CD8-positive, alpha-beta memory T cell (primary cell): ENCODE measurements at regions not wholly inside any gene's neighbourhood (a gene's known extent, or its start where the extent isn't known, plus 50 kb on each side); places are given as distances from the start of the nearest gene placed in this dataset.

Source experiments
- CTCF ChIA-PET: fragments of 350-600 bp; sonication (Branson Sonifier 250); formaldehyde crosslinking; loops from one replicate; lab custom pipeline; 2021; ENCODE audit warnings: antibody characterized with exemption; lab: Charles Lee
- POLR2A ChIA-PET: fragments of 350-600 bp; sonication (Branson Sonifier 250); formaldehyde crosslinking; loops from one replicate; lab custom pipeline; 2021; ENCODE audit warnings: antibody characterized with exemption; lab: Charles Lee
- DNase-seq, 5 donors: peaks; one replicate each; pipeline versions ENCODE4 v3.0.0 to v3.0.0-alpha.2; 2020 to 2022; ENCODE audit warnings: mixed read lengths in 1 of 5
- H3K27ac ChIP-seq: one replicate; pipeline ENCODE4 v1.7.0; 2013; ENCODE audit warnings: low read depth, mild to moderate bottlenecking, low read length, moderate library complexity
- H3K27me3 ChIP-seq: 2 replicates; pipeline ENCODE4 v1.7.0; 2013; ENCODE audit warnings: low read length, mild to moderate bottlenecking; ENCODE audit not compliant: insufficient read depth, poor library complexity, severe bottlenecking
- H3K36me3 ChIP-seq: 2 replicates; pipeline ENCODE4 v1.7.0; 2013; ENCODE audit warnings: mild to moderate bottlenecking, low read length, moderate library complexity; ENCODE audit not compliant: insufficient read depth
- H3K4me1 ChIP-seq: 2 replicates; pipeline ENCODE4 v1.7.0; 2013; ENCODE audit warnings: mild to moderate bottlenecking, low read length, moderate library complexity; ENCODE audit not compliant: insufficient read depth
- H3K4me3 ChIP-seq: 2 replicates; pipeline ENCODE4 v1.7.0; 2013; ENCODE audit warnings: mild to moderate bottlenecking, low read length
- H3K9me3 ChIP-seq: 2 replicates; pipeline ENCODE4 v1.7.0; 2013; ENCODE audit warnings: mild to moderate bottlenecking, low read length
- H3K27ac Mint-ChIP-seq, 8 donors: one replicate each; pipeline ENCODE4 v1.8.0; 2020 to 2021; ENCODE audit warnings: mixed read lengths in 8 of 8, mild to moderate bottlenecking in 6 of 8, inconsistent platforms in 3 of 8, moderate library complexity in 3 of 8
- H3K27me3 Mint-ChIP-seq, 2 donors: one replicate each; pipeline ENCODE4 v1.8.0; 2020 to 2021; ENCODE audit warnings: mixed read lengths in 2 of 2, mild to moderate bottlenecking in 1 of 2, moderate library complexity in 1 of 2
- H3K36me3 Mint-ChIP-seq, 3 donors: one replicate each; pipeline ENCODE4 v1.8.0; 2020 to 2021; ENCODE audit warnings: mixed read lengths in 3 of 3, inconsistent platforms in 1 of 3, mild to moderate bottlenecking in 1 of 3
- H3K4me1 Mint-ChIP-seq, 3 donors: one replicate each; pipeline ENCODE4 v1.8.0; 2020 to 2021; ENCODE audit warnings: mixed read lengths in 3 of 3, inconsistent platforms in 1 of 3, mild to moderate bottlenecking in 1 of 3
- H3K4me3 Mint-ChIP-seq, 7 donors: one replicate each; pipeline ENCODE4 v1.8.0; 2020 to 2021; ENCODE audit warnings: mixed read lengths in 7 of 7, mild to moderate bottlenecking in 6 of 7, moderate library complexity in 4 of 7, inconsistent platforms in 2 of 7
- H3K9me3 Mint-ChIP-seq, 5 donors: one replicate each; pipeline ENCODE4 v1.8.0; 2020 to 2022; ENCODE audit warnings: mixed read lengths in 5 of 5, mild to moderate bottlenecking in 3 of 5, moderate library complexity in 2 of 5, inconsistent platforms in 1 of 5

DNA sequence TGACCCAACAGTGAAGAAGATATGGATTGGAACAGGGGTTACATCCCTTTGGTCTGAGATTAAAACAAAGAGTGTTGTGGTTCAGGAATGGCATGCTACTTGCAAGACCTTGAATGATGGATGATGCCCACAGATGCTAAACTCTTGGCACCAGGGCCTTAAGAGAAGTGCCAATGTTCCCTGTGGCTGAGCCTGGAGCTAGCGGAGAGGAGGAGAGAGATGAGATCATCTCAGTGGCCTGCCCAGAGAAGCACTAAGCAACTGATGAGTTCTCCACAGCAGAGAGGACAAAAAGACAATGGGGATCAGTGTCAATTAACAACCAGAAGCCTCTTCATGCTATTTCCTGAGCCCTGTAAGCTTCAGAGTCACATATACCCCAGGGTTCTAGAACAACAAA is 97.8 kb downstream of the ELAPOR2 start:
- no peaks in the 10 kb centered on the region for H3K36me3 ChIP-seq
- Mint-ChIP-seq H3K27me3 (peaks cover 1 to 29% of the 10 kb centered on the region in 2 donors), H3K36me3 (peaks cover 0 to 1% (median 0%) of the 10 kb centered on the region in 3 donors), H3K4me3 (no peak overlapping the region), H3K4me1 (no peaks in the 10 kb centered on the region), H3K9me3 (no peaks in the 10 kb centered on the region), H3K27ac (peak overlapping the region in 1 of 8 donors; percentile 3)
- H3K4me3 ChIP-seq: no peak overlapping the region
- POLR2A ChIA-PET: no interaction called here
- H3K27me3 ChIP-seq: no peaks in the 10 kb centered on the region
- no peaks in the 10 kb centered on the region for H3K9me3 ChIP-seq
- H3K27ac ChIP-seq: no peak overlapping the region
- no peak for DNase-seq
- H3K4me1 ChIP-seq: no peaks in the 10 kb centered on the region
- CTCF ChIA-PET: interaction anchor here (1.7 kb wide), 1 partner anchor 11 kb away, joined by 3 read pairs; no protein-coding TSS in a partner anchor

DNA sequence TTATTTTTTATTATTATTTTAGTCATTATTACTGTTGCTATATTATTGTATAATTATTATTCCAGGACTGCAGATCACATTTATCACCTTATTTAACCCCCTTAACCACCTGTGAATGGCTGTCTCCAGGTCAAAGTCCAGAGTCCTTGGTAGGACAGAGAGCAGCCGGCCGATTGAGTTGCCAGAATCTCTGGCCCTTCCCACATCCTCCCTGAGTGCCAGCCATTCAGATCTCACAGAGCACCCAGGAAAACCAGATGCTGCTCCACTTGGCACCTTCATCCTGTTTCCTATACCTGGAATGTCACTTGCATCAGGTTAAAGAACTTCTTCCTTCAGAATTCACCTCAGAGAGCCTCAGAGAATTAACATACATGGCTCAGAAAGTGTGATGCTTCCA is 101.1 kb downstream of the ELAPOR2 start:
- H3K4me3 Mint-ChIP-seq: no peak overlapping the region
- POLR2A ChIA-PET: no interaction called here
- H3K36me3 Mint-ChIP-seq: peaks cover 0 to 3% (median 0%) of the 10 kb centered on the region in 3 donors
- Histone ChIP-seq H3K9me3 (no peaks in the 10 kb centered on the region), H3K36me3 (no peaks in the 10 kb centered on the region), H3K4me3 (no peak overlapping the region), H3K4me1 (no peaks in the 10 kb centered on the region), H3K27ac (no peak overlapping the region), H3K27me3 (no peaks in the 10 kb centered on the region)
- no peak for DNase-seq
- no peaks in the 10 kb centered on the region for H3K9me3 Mint-ChIP-seq
- H3K4me1 Mint-ChIP-seq: no peaks in the 10 kb centered on the region
- CTCF ChIA-PET: no interaction called here
- peaks cover 0 to 11% of the 10 kb centered on the region in 2 donors for H3K27me3 Mint-ChIP-seq
- H3K27ac Mint-ChIP-seq: no peak overlapping the region

DNA sequence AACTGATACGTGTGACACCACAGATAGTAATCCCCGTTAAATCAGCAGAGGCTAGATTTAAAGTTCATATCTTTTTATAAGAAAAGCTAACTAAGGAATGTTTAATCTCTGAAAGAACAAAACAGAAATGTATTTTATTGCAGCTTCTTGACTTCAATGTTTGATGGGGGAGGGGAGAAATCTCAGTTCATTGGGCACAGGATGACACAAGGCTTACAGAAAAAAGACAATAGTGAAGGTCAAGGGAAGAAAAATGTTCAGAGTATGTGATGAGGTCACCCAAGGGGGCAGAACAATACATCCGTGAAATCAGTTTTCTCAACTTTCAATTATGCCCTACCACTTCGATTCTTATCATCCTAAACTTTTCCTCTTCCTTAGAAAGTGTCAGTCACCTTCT is 102.9 kb downstream of the ELAPOR2 start:
- H3K4me1 Mint-ChIP-seq: no peaks in the 10 kb centered on the region
- no peaks in the 10 kb centered on the region for H3K9me3 Mint-ChIP-seq
- no peak overlapping the region for H3K4me3 Mint-ChIP-seq
- H3K9me3 ChIP-seq: no peaks in the 10 kb centered on the region
- DNase-seq: no peak
- H3K27me3 ChIP-seq: no peaks in the 10 kb centered on the region
- H3K27ac ChIP-seq: no peak overlapping the region
- POLR2A ChIA-PET: no interaction called here
- H3K36me3 ChIP-seq: no peaks in the 10 kb centered on the region
- CTCF ChIA-PET: interaction anchor here (1.6 kb wide), 1 partner anchor 280 kb away, joined by 3 read pairs; no protein-coding TSS in a partner anchor
- H3K36me3 Mint-ChIP-seq: peaks cover 0 to 3% (median 0%) of the 10 kb centered on the region in 3 donors
- H3K27ac Mint-ChIP-seq: peak overlapping the region in 2 of 8 donors; percentile 36 to 63
- peaks cover 0 to 6% of the 10 kb centered on the region in 2 donors for H3K27me3 Mint-ChIP-seq
- H3K4me1 ChIP-seq: no peaks in the 10 kb centered on the region
- H3K4me3 ChIP-seq: no peak overlapping the region

DNA sequence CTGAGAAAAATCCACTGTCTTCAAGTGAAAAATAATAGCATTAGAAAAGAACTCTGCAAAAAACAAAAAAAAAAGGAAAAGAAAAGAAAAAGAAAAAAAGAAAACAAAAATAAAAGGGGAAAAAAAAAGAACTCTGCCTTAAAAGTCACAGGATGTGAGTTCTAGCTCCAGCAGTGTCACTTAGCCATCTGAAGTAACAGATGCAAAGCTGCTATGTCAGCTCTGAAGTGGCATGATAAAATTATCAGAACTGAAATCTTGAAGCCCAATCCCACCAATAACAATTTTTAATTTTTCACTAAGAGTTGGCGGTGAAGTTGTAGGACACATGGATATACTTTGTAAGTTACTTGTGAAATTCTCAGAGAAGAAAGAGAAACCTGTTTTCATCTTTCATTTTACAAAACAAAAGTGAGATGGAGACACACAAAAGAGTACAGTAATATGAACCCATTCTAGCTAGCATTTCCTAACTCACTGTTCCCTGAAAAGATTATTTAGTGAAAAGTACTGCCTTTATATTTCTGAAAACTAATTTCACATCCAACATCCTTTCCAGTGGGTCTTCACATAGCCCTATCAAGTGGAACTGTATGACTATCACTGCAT is 103.5 kb downstream of the ELAPOR2 start:
- Histone ChIP-seq H3K4me1 (no peaks in the 10 kb centered on the region), H3K27me3 (no peaks in the 10 kb centered on the region), H3K9me3 (no peaks in the 10 kb centered on the region), H3K36me3 (no peaks in the 10 kb centered on the region), H3K27ac (no peak overlapping the region), H3K4me3 (no peak overlapping the region)
- H3K27ac Mint-ChIP-seq: no peak overlapping the region
- POLR2A ChIA-PET: no interaction called here
- H3K27me3 Mint-ChIP-seq: peaks cover 0 to 6% of the 10 kb centered on the region in 2 donors
- peaks cover 0 to 3% (median 0%) of the 10 kb centered on the region in 3 donors for H3K36me3 Mint-ChIP-seq
- H3K4me3 Mint-ChIP-seq: no peak overlapping the region
- H3K4me1 Mint-ChIP-seq: no peaks in the 10 kb centered on the region
- CTCF ChIA-PET: interaction anchor here (1.6 kb wide), 1 partner anchor 280 kb away, joined by 3 read pairs; no protein-coding TSS in a partner anchor
- H3K9me3 Mint-ChIP-seq: no peaks in the 10 kb centered on the region
- DNase-seq: no peak

DNA sequence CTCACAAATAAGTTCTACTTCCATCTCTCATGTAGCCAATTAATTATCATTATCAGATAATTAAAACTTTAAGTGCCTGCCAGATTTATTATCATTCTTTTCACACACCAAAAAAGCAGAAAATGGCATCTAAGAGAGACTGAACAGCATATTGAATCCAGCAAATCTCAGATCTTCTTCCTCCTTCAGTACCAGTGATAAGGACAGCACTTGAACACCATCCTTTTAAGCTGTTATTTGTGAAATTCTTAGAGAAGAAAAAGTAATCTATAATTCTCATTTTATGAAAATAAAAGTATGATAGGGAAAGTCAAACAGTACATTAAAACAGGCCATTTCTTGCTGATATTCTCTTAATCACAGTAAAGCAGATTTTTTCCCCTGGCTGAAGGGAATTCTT is 104.5 kb downstream of the ELAPOR2 start:
- Histone ChIP-seq H3K4me1 (no peaks in the 10 kb centered on the region), H3K27ac (no peak overlapping the region), H3K9me3 (no peaks in the 10 kb centered on the region), H3K27me3 (no peaks in the 10 kb centered on the region), H3K36me3 (no peaks in the 10 kb centered on the region), H3K4me3 (no peak overlapping the region)
- peaks cover 0 to 3% (median 0%) of the 10 kb centered on the region in 3 donors for H3K36me3 Mint-ChIP-seq
- H3K27me3 Mint-ChIP-seq: peaks cover 0 to 6% of the 10 kb centered on the region in 2 donors
- no peaks in the 10 kb centered on the region for H3K9me3 Mint-ChIP-seq
- CTCF ChIA-PET: no interaction called here
- POLR2A ChIA-PET: no interaction called here
- no peak overlapping the region for H3K4me3 Mint-ChIP-seq
- no peak overlapping the region for H3K27ac Mint-ChIP-seq
- DNase-seq: no peak
- H3K4me1 Mint-ChIP-seq: no peaks in the 10 kb centered on the region

DNA sequence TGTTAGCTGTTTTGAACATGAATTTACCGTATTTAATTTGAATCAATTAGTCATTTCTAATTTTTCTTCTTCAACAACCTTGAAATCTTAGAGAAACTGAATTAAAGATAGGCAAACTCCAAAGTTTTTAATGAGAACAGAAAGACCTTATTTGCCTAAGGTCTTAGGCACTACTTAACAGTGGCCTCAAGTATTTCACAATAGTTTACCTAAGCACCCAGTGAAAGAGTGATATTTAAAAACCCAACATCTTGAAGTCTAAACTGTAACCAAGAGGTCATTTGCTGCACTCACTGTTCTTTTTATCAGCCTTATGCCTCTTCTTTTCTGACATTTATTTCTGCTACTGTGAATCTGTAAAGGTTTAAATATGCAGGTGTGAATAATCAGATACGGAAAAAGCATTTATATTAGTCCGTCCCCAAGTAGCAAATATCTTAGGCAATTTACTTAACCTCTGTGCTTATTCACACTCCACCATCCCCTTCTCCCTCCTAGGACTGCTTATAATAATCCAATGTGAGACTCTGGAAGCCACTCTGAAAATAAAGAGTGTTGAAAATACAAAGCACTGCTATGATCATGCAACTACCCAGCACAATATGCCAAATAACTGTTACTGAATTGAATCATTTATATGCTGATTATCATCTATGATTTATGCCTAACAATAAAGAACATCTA is 105.7 kb downstream of the ELAPOR2 start:
- H3K4me3 Mint-ChIP-seq: no peak overlapping the region
- no peak overlapping the region for H3K27ac Mint-ChIP-seq
- Histone ChIP-seq H3K27me3 (no peaks in the 10 kb centered on the region), H3K27ac (no peak overlapping the region), H3K36me3 (no peaks in the 10 kb centered on the region), H3K4me1 (no peaks in the 10 kb centered on the region), H3K4me3 (no peak overlapping the region), H3K9me3 (no peaks in the 10 kb centered on the region)
- POLR2A ChIA-PET: no interaction called here
- no peak for DNase-seq
- no peaks in the 10 kb centered on the region for H3K9me3 Mint-ChIP-seq
- H3K4me1 Mint-ChIP-seq: no peaks in the 10 kb centered on the region
- CTCF ChIA-PET: no interaction called here
- peaks cover 0 to 2% of the 10 kb centered on the region in 2 donors for H3K27me3 Mint-ChIP-seq
- H3K36me3 Mint-ChIP-seq: peaks cover 0 to 2% (median 0%) of the 10 kb centered on the region in 3 donors

DNA sequence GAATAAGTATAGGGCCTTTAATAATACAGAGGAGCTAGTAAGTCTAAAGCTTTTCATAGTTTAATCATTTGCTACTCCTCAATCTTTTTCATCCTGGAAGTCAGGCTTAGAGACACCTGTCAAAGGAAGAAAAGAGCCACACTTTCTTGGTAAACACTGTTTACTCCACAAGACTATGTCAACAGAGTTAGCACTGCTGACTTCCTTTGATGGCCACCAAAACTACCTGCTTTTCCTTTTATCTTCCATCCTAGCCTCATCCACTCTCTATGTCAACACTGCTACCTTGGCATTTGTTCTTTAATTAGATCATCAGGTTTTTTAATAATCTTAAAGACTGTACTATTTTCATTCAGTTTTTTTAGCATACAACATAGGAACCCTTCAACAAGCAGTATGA is 106.2 kb downstream of the ELAPOR2 start:
- Histone ChIP-seq H3K4me1 (no peaks in the 10 kb centered on the region), H3K27ac (no peak overlapping the region), H3K4me3 (no peak overlapping the region), H3K36me3 (no peaks in the 10 kb centered on the region), H3K9me3 (no peaks in the 10 kb centered on the region), H3K27me3 (no peaks in the 10 kb centered on the region)
- no peaks in the 10 kb centered on the region for H3K9me3 Mint-ChIP-seq
- CTCF ChIA-PET: no interaction called here
- DNase-seq: no peak
- POLR2A ChIA-PET: no interaction called here
- peaks cover 0 to 2% of the 10 kb centered on the region in 2 donors for H3K27me3 Mint-ChIP-seq
- H3K36me3 Mint-ChIP-seq: peaks cover 0 to 2% (median 0%) of the 10 kb centered on the region in 3 donors
- H3K27ac Mint-ChIP-seq: no peak overlapping the region
- no peaks in the 10 kb centered on the region for H3K4me1 Mint-ChIP-seq
- H3K4me3 Mint-ChIP-seq: no peak overlapping the region

DNA sequence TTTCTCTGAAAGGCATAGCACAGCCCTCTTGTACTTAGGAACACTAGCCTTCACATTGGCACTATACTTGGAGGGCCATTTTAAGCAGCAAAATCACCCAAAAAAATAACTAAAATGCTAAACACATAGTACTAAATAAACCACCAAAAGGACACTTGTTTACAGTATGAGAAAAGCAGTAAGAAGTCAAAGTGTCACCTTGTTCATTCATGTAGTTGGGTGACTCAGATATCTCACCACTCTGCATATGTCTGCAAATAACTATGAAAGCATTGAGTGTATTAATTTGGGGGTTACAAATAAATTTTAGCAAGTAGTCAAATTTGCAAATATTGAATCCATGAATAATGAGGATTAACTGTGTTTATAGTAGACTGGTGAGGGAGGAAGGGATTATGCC is 107.6 kb downstream of the ELAPOR2 start:
- H3K27me3 ChIP-seq: no peaks in the 10 kb centered on the region
- H3K36me3 Mint-ChIP-seq: peaks cover 0 to 4% (median 0%) of the 10 kb centered on the region in 3 donors
- H3K9me3 Mint-ChIP-seq: no peaks in the 10 kb centered on the region
- no peaks in the 10 kb centered on the region for H3K4me1 Mint-ChIP-seq
- DNase-seq: no peak
- H3K4me3 Mint-ChIP-seq: no peak overlapping the region
- H3K36me3 ChIP-seq: no peaks in the 10 kb centered on the region
- ChIA-PET CTCF (no interaction called here), POLR2A (no interaction called here)
- H3K27ac ChIP-seq: no peak overlapping the region
- H3K27me3 Mint-ChIP-seq: peaks cover 0 to 2% of the 10 kb centered on the region in 2 donors
- H3K9me3 ChIP-seq: no peaks in the 10 kb centered on the region
- H3K4me1 ChIP-seq: no peaks in the 10 kb centered on the region
- H3K27ac Mint-ChIP-seq: no peak overlapping the region
- H3K4me3 ChIP-seq: no peak overlapping the region
